ENCODE measurements at regions not wholly inside any gene's neighbourhood (a gene's known extent, or its start where the extent isn't known, plus 50 kb on each side); places are given as distances from the start of the nearest gene placed in this dataset.

GRCh38 chr2:56013475-56013874, 89.9 kb upstream of the EFEMP1 start:
- TF ChIP-seq, protein P1, sequence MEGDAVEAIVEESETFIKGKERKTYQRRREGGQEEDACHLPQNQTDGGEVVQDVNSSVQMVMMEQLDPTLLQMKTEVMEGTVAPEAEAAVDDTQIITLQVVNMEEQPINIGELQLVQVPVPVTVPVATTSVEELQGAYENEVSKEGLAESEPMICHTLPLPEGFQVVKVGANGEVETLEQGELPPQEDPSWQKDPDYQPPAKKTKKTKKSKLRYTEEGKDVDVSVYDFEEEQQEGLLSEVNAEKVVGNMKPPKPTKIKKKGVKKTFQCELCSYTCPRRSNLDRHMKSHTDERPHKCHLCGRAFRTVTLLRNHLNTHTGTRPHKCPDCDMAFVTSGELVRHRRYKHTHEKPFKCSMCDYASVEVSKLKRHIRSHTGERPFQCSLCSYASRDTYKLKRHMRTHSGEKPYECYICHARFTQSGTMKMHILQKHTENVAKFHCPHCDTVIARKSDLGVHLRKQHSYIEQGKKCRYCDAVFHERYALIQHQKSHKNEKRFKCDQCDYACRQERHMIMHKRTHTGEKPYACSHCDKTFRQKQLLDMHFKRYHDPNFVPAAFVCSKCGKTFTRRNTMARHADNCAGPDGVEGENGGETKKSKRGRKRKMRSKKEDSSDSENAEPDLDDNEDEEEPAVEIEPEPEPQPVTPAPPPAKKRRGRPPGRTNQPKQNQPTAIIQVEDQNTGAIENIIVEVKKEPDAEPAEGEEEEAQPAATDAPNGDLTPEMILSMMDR (IDR thresholded peaks at IDR 0.05; ENCODE audit: insufficient read depth, low read length, poor library complexity, severe bottlenecking): no peak
- Histone ChIP-seq H3K27me3 (ENCODE audit: control insufficient read depth, insufficient read depth, low read length) (no peaks in the 10 kb centered on the region), H3K4me3 (ENCODE audit: low read depth, low read length) (no peak overlapping the region), H3K36me3 (ENCODE audit: control insufficient read depth, insufficient read depth, low read length) (no peaks in the 10 kb centered on the region)
- no peak for DNase-seq (ENCODE audit: low read depth)

- TF ChIP-seq, protein P1 (IDR thresholded peaks at IDR 0.05; ENCODE audit: insufficient read depth, low read length, poor library complexity, severe bottlenecking): no peak
- Histone ChIP-seq H3K36me3 (ENCODE audit: control insufficient read depth, insufficient read depth, low read length) (no peaks in the 10 kb centered on the region), H3K4me3 (ENCODE audit: low read depth, low read length) (no peak overlapping the region), H3K27me3 (ENCODE audit: control insufficient read depth, insufficient read depth, low read length) (no peaks in the 10 kb centered on the region)
- no peak for DNase-seq (ENCODE audit: low read depth)
These were observed 90.6 kb upstream of the EFEMP1 start for GRCh38 chr2:56014046-56014730.

GRCh38 chr2:56015711-56016115, 92.1 kb upstream of the EFEMP1 start:
- TF ChIP-seq, protein P1 (IDR thresholded peaks at IDR 0.05; ENCODE audit: insufficient read depth, low read length, poor library complexity, severe bottlenecking): no peak
- Histone ChIP-seq H3K36me3 (ENCODE audit: control insufficient read depth, insufficient read depth, low read length) (no peaks in the 10 kb centered on the region), H3K27me3 (ENCODE audit: control insufficient read depth, insufficient read depth, low read length) (no peaks in the 10 kb centered on the region), H3K4me3 (ENCODE audit: low read depth, low read length) (no peak overlapping the region)
- DNase-seq (ENCODE audit: low read depth): no peak

DNA sequence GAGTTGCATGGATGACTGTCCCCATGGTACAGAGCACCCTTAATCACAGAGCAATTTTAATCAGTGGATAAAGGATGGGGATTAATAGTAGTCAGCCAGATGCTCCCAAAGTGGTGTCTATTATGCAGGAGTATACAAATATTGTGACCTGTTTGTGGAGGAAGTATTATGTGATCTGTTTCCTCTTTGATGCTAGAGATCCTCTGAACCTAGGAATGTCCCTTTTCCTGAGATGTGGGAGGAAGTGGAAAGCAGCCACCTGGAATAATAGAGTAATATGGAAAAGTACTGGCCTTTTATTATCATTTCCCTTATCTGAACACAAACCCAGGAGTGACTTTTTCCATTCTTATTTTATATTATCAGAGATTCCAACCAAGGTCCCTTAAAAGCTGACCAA, 94.2 kb upstream of the EFEMP1 start:
- TF ChIP-seq, protein P1 (IDR thresholded peaks at IDR 0.05; ENCODE audit: insufficient read depth, low read length, poor library complexity, severe bottlenecking): no peak
- H3K27me3 ChIP-seq (ENCODE audit: control insufficient read depth, insufficient read depth, low read length): no peaks in the 10 kb centered on the region
- no peak for DNase-seq (ENCODE audit: low read depth)
- no peaks in the 10 kb centered on the region for H3K36me3 ChIP-seq (ENCODE audit: control insufficient read depth, insufficient read depth, low read length)
- H3K4me3 ChIP-seq (ENCODE audit: low read depth, low read length): no peak overlapping the region

DNA sequence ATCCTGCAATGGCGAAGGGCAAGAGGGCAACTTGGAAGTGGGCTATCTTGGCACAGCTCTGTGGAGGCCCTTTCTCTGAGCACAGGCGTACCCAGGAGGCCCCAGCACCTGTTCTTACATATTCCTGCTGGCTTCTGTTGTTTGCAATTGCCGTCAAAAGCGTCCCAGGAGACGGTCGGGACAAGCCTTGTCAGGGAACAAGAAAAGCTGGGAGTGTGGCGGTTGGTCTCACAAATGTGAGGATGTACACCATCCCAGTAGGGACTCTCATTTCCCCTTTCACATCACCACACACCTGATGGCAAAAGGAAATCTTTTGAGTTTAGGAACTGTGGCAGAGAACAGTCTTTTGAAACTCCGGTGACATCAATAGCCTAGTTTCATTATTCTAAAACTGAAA, 94.7 kb upstream of the EFEMP1 start:
- TF ChIP-seq, protein P1 (IDR thresholded peaks at IDR 0.05; ENCODE audit: insufficient read depth, low read length, poor library complexity, severe bottlenecking): no peak
- Histone ChIP-seq H3K4me3 (ENCODE audit: low read depth, low read length) (no peak overlapping the region), H3K36me3 (ENCODE audit: control insufficient read depth, insufficient read depth, low read length) (no peaks in the 10 kb centered on the region), H3K27me3 (ENCODE audit: control insufficient read depth, insufficient read depth, low read length) (no peaks in the 10 kb centered on the region)
- no peak for DNase-seq (ENCODE audit: low read depth)

GRCh38 chr2:56021136-56021474, 97.5 kb upstream of the EFEMP1 start:
- no peak overlapping the region for H3K4me3 ChIP-seq (ENCODE audit: low read depth, low read length)

More at GRCh38 chr2:56021136-56021474, 97.5 kb upstream of the EFEMP1 start:
- Histone ChIP-seq H3K36me3 (ENCODE audit: control insufficient read depth, insufficient read depth, low read length) (no peaks in the 10 kb centered on the region), H3K27me3 (ENCODE audit: control insufficient read depth, insufficient read depth, low read length) (no peaks in the 10 kb centered on the region)
- no peak for DNase-seq (ENCODE audit: low read depth)
- TF ChIP-seq, protein P1 (IDR thresholded peaks at IDR 0.05; ENCODE audit: insufficient read depth, low read length, poor library complexity, severe bottlenecking): no peak
